Mesodermal cell (in vitro differentiated cells): ENCODE measurements at regions not wholly inside any gene's neighbourhood (a gene's known extent, or its start where the extent isn't known, plus 50 kb on each side); places are given as distances from the start of the nearest gene placed in this dataset.

Source experiments
- H3K27ac ChIP-seq: 2 replicates; pipeline ENCODE4 v1.7.0; 2013; ENCODE audit warnings: mild to moderate bottlenecking, low read depth, low read length, moderate library complexity; ENCODE audit not compliant: severe bottlenecking
- H3K36me3 ChIP-seq: 2 replicates; pipeline ENCODE4 v1.7.1; 2013; ENCODE audit warnings: mild to moderate bottlenecking, low read length, moderate library complexity; ENCODE audit not compliant: control insufficient read depth, insufficient read depth
- H3K4me1 ChIP-seq: one replicate; pipeline ENCODE4 v1.7.1; 2013; ENCODE audit warnings: mild to moderate bottlenecking, low read length; ENCODE audit not compliant: insufficient read depth, control insufficient read depth, poor library complexity, severe bottlenecking
- H3K4me3 ChIP-seq: 2 replicates; pipeline ENCODE4 v1.7.0; 2013; ENCODE audit warnings: low read length, control low read depth, mild to moderate bottlenecking; ENCODE audit not compliant: insufficient read depth, poor library complexity, severe bottlenecking; ENCODE audit errors: extremely low read depth
- H3K9me3 ChIP-seq: 2 replicates; pipeline ENCODE4 v1.7.1; 2013; ENCODE audit warnings: mild to moderate bottlenecking, low read length, moderate library complexity; ENCODE audit not compliant: control insufficient read depth
- WGBS, 2 experiments: methylation state at CpG; one replicate each; pipeline ENCODE4 v1.1.5; 2013; ENCODE audit warnings: missing lambda C conversion rate in 2 of 2; ENCODE audit not compliant: insufficient coverage in 2 of 2; 5-methylcytosine and 5-hydroxymethylcytosine counted together

- 90 to 100% methylated on average over 1 to 2 of the region's 4 CpGs for WGBS, 2 experiments
These were observed 56.8 kb upstream of the UBAC2 start for GRCh38 chr13:99143904-99144303.

DNA sequence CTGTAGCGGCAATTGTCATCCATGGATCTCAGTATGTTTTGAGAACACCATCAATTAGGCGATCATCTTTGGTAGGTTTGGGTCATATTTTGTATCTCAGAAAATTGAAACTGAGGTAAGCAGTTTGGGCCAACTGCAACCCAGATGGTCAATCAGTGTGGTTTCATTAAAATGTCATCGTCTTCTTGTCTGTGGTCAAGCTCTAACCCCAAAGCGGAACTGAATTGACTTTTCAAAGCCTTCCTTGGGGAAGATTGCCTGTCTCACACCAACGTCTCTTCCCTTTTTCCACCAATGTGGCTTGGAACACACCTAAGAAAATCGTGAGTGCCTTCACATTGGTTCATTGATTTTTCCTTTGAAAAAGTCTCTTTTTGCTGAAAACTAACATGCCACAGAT, 56.3 kb upstream of the UBAC2 start:
- Histone ChIP-seq H3K9me3 (no peaks in the 10 kb centered on the region), H3K4me3 (no peak overlapping the region), H3K4me1 (no peaks in the 10 kb centered on the region), H3K27ac (no peak overlapping the region), H3K36me3 (no peaks in the 10 kb centered on the region)
- WGBS, 2 experiments: 67 to 93% methylated on average over 4 of the region's 6 CpGs

More at GRCh38 chr13:99143904-99144303, 56.8 kb upstream of the UBAC2 start:
- no peaks in the 10 kb centered on the region for H3K4me1 ChIP-seq
- H3K4me3 ChIP-seq: no peak overlapping the region
- H3K36me3 ChIP-seq: no peaks in the 10 kb centered on the region
- H3K27ac ChIP-seq: no peak overlapping the region
- no peaks in the 10 kb centered on the region for H3K9me3 ChIP-seq

GRCh38 chr13:99145461-99145860, 55.2 kb upstream of the UBAC2 start:
- WGBS, 2 experiments: 61 to 90% methylated on average over 2 to 3 of the region's 4 CpGs
- Histone ChIP-seq H3K27ac (no peak overlapping the region), H3K9me3 (no peaks in the 10 kb centered on the region), H3K4me1 (no peaks in the 10 kb centered on the region), H3K36me3 (no peaks in the 10 kb centered on the region), H3K4me3 (no peak overlapping the region)

DNA sequence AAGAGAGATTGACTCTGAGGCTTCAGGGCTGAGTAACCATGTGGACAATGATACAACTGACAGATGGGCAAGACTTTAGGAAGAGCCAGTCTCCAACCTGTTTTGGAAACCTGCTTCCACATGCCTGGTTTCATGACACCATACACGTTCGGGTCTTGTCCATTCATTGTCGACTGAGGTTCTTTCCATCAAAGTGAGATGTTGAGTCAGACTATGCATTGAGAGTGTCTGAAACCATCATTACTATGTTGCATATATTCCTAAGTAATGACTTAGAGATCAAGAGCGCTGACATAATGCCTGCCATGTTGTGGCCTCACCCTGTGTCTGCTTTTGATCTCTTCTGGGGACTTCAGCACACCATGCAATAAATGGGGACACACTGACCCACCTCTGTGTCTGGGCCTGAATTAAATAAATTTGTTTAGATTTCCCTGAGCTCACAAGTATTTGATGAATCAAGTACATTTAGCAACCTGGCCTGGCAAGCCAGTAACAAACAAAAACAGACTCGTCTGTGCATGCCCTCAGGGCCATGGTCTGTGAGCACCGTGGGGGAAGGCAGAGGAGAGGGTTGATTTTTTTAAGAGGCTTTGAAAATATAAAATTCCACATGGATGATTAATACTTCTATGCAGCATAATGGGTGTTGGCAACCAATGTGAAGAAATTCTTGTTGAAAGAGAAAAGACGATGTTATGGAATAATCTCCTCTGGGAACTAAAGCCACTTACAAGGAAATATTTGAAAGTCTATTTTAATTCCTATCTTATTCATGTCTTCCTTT, 49.9 kb upstream of the UBAC2 start:
- 77 to 80% methylated on average over 3 to 4 of the region's 7 CpGs for WGBS, 2 experiments
- Histone ChIP-seq H3K4me1 (no peaks in the 10 kb centered on the region), H3K27ac (no peak overlapping the region), H3K9me3 (no peaks in the 10 kb centered on the region), H3K36me3 (no peaks in the 10 kb centered on the region), H3K4me3 (no peak overlapping the region)
